BJ (cell line): ENCODE measurements at regions not wholly inside any gene's neighbourhood (a gene's known extent, or its start where the extent isn't known, plus 50 kb on each side); places are given as distances from the start of the nearest gene placed in this dataset.

Source experiments
- CTCF ChIA-PET: fragments of 350-600 bp; formaldehyde crosslinking; extraction: SDS; loops from one replicate; lab custom pipeline; 2021; ENCODE audit warnings: antibody characterized with exemption, inconsistent platforms; lab: Yijun Ruan, JAX
- POLR2A ChIA-PET: fragments of 300-600 bp; sonication (Branson Sonifier 250); formaldehyde crosslinking; extraction: SDS; loops from one replicate; lab custom pipeline; 2021; ENCODE audit warnings: antibody characterized with exemption; lab: Charles Lee
- DNase-seq: peaks from one replicate; pipeline ENCODE4 v3.0.0-alpha.2; 2011; ENCODE audit warnings: low read depth
- H3K27me3 ChIP-seq: 2 replicates; pipeline ENCODE4 v1.6.0; 2011; ENCODE audit warnings: low read length; ENCODE audit not compliant: control insufficient read depth, insufficient read depth
- H3K36me3 ChIP-seq: 2 replicates; pipeline ENCODE4 v1.5.1; 2011; ENCODE audit warnings: low read length; ENCODE audit not compliant: control insufficient read depth, insufficient read depth
- H3K4me3 ChIP-seq: 2 replicates; pipeline ENCODE4 v1.5.1; 2011; ENCODE audit warnings: low read depth, mild to moderate bottlenecking, control low read depth, low read length
- CTCF ChIP-seq: IDR thresholded peaks from 2 replicates; pipeline ENCODE4 v1.5.1; 2011; ENCODE audit warnings: low read depth, mild to moderate bottlenecking, control low read depth, inconsistent platforms, low read length, moderate library complexity; ENCODE audit not compliant: insufficient read depth

- TF ChIP-seq CTCF, result no peak
- H3K36me3 ChIP-seq, result no peaks in the 10 kb centered on the region
- H3K4me3 ChIP-seq, result no peak overlapping the region
- POLR2A ChIA-PET, result no interaction called here
- CTCF ChIA-PET, result interaction anchor here (0.6 kb wide), 1 partner anchor 127 kb away, joined by 3 read pairs; no protein-coding TSS in a partner anchor
- DNase-seq, result no peak
- no peaks in the 10 kb centered on the region for H3K27me3 ChIP-seq
These were observed 261.0 kb downstream of the MFSD1 start for GRCh38 chr3:159062734-159063410.

- Histone ChIP-seq H3K27me3 (no peaks in the 10 kb centered on the region), H3K4me3 (no peak within 1 kb of the TSS), H3K36me3 (no peaks in the 10 kb centered on the region)
- ChIA-PET CTCF (no interaction called here), POLR2A (interaction anchor here (0.5 kb wide), 1 partner anchor 793 kb away, joined by 5 read pairs; no protein-coding TSS in a partner anchor)
- no peak for DNase-seq
- TF ChIP-seq CTCF, result no peak
These were observed 267.2 kb downstream of the MFSD1 start, which contains the start of gene IQCJ for GRCh38 chr3:159069091-159069490. TSS of gene IQCJ (plus strand) at chr3:159069319.

GRCh38 chr3:159069866-159070425, 268.1 kb downstream of the MFSD1 start:
- no peaks in the 10 kb centered on the region for H3K27me3 ChIP-seq
- ChIA-PET CTCF (no interaction called here), POLR2A (no interaction called here)
- TF ChIP-seq CTCF, result no peak
- H3K36me3 ChIP-seq, result no peaks in the 10 kb centered on the region
- no peak overlapping the region for H3K4me3 ChIP-seq
- DNase-seq, result no peak

- no peak for DNase-seq
- no peaks in the 10 kb centered on the region; the same call in 1 of the 2 replicates for H3K27me3 ChIP-seq
- H3K36me3 ChIP-seq, result no peaks in the 10 kb centered on the region
- no peak overlapping the region for H3K4me3 ChIP-seq
- ChIA-PET POLR2A (no interaction called here), CTCF (interaction anchor here (0.9 to 1.2 kb wide), 4 partner anchors 10 to 177 kb away, joined by 3 to 4 read pairs (median 4); no protein-coding TSS in a partner anchor)
- TF ChIP-seq CTCF, result no peak
These were observed 273.2 kb downstream of the MFSD1 start for GRCh38 chr3:159074756-159075701.

- no peak for TF ChIP-seq CTCF
- Histone ChIP-seq H3K36me3 (no peaks in the 10 kb centered on the region), H3K4me3 (no peak overlapping the region), H3K27me3 (no peaks in the 10 kb centered on the region; the same call in 1 of the 2 replicates)
- ChIA-PET POLR2A (no interaction called here), CTCF (interaction anchor here (1.1 kb wide), 1 partner anchor 232 kb away, joined by 3 read pairs; no protein-coding TSS in a partner anchor)
- DNase-seq, result peak; percentile 78
These were observed 276.0 kb downstream of the MFSD1 start for GRCh38 chr3:159077860-159078259.
